GM19397 (cell line): ENCODE measurements at regions not wholly inside any gene's neighbourhood (a gene's known extent, or its start where the extent isn't known, plus 50 kb on each side); places are given as distances from the start of the nearest gene placed in this dataset.

Source experiments
- ATAC-seq: cut with Tn5 transposase; IDR thresholded peaks from one replicate; pipeline ENCODE4 v1.9.1; 2021; ENCODE audit warnings: mild to moderate bottlenecking, moderate library complexity; ENCODE audit not compliant: unreplicated experiment

- no peak for ATAC-seq
Measured at GRCh38 chr9:120294003-120294402, 286.0 kb downstream of the CDK5RAP2 start.

- no peak for ATAC-seq
Measured at GRCh38 chr9:120292606-120293005, 287.4 kb downstream of the CDK5RAP2 start.

- no peak for ATAC-seq
Measured at GRCh38 chr9:120291050-120291449, 288.9 kb downstream of the CDK5RAP2 start.

DNA sequence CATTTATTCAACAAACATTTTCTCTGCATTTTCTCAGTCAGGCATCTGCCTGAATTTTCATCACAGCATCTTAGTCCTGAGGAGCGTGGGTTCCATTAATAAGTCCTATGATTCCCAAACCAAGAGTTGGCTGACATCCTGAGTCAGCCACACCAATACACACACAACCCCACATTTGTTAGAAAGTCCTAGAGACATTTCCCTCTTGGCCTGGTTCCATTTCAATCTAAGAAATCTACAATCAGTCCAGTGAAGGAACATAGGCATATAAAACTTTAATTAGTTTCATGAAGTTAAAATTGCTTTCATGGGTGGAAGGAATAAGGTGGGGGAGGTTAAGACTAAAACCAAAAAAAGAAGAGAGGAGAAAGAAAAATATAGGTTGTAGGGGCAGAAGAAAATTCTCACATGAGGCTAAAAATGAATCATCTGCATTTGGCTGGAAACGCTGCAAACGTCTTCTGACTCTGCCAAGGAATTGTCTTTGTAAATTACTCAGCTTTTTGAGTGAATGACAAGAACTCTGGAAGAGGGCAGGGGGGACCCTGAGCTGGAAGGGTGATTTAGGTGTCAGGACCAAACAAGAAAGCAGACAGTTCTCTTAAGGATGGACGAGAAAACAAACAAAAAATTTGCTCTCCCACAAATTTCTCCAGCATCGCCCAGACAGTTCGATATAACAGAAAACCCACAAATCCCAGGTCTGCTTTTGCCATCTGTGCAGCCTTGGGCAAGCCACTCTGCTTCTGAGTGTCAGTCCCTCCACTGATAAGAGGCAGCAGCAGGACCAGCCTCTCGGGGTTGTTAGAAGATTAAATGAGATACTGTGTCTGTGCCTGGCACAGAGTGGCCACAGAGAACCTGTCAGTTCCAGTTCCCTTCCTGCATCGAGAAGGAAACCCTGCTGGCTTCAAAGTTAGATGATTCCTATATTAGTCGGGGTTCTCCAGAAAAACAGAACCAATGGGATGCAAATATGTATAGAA, 289.7 kb downstream of the CDK5RAP2 start:
- no peak for ATAC-seq

DNA sequence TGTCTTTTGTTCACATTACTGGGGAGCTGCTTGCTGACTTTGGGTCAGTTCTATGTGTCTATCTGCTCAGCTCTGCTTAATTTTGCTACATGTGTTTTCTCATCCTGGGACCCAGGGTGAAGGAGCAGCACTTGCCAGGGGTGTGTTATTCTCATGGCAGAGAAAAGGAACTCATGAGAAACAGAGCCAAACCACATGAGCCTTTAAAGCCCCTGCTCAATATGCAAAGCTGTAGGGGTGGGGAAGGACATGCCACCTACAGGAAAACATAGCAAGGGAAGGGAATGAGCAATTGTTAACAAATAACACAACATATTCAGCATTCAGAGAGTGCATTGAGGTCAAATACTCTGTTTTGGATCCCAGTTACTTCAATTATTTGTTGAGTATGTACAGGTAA, 290.9 kb downstream of the CDK5RAP2 start:
- ATAC-seq = no peak

DNA sequence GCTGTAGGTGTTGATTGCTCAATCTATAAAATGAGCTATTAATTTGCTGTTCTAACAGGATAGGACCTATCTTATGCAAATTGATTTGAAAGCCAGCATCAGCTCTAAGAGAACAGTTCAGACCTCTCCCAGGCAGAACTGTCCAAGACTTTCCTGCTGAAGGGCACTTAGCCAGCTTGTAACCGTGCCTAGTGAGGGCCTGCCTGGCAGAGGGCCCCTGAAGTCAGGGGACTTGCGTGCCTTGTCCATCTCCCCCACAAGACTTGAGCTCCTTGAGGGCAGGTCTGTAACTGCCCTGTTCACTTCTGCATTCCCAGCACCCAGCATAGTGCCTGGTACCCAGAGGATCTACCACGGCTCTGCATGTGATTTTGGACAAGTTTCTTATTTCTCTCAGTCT, 293.4 kb downstream of the CDK5RAP2 start:
- no peak for ATAC-seq

GRCh38 chr9:120284821-120285220, 295.1 kb downstream of the CDK5RAP2 start:
- ATAC-seq = no peak

DNA sequence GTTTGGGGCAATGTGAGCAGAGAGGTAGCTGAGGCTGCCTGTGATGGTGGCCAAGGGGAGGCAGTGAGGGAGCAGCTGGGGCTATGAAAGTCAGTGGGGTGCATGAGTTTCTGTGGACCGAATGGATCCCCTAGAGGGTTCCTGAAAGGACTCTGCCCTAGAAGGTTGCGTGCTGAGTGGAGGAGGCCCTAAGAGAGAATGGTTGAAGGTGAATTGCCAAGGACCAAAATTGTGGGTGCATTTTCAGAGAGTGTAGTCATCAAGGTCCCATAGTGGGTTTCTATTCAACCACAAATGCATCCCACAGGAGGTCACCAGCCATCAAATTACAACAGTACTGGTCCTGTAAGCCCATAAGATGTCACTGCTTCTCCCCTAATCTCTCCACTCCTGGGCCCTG, 298.3 kb downstream of the CDK5RAP2 start:
- no peak for ATAC-seq

- ATAC-seq = no peak
Measured at GRCh38 chr9:120267929-120268328, 312.0 kb downstream of the CDK5RAP2 start.

GRCh38 chr9:120265791-120266190, 314.2 kb downstream of the CDK5RAP2 start:
- no peak for ATAC-seq

DNA sequence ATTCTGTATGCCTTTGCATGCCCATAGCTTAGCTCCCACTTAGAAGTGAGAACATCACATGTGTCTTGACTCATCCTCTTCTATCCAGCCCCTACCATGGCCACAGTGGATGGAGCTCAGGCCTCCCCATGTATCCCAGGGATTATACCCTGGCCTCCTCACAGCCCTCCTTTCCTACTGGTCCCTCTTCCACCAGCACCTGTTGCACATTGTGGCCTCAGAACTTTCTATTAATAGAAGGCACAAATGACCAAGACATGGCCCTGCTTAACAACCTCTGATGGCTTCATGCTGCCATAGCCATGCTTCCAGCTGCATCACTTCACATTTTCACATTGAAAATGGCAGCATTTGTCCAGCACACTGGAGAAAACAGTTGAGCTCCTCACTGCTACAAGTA, 315.4 kb downstream of the CDK5RAP2 start:
- no peak for ATAC-seq

DNA sequence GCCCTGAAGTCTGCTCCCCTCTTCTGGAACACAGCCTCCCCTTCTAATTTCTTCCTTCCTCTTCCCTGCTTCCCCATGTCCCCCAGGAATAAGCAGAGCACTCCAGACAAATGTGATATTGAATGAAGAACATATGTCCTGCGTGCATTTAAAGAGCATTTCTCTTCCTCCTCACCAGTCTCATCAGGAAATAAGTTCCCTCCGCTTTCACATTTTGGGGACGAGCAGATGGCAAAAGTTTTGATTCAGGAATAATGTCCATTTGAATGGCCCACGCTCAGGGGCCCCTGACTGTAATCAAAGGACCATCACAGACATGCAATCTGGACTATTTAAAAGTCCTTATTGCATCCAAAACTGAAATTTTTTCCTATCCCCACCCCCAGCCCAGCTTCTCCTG, 316.1 kb downstream of the CDK5RAP2 start:
- no peak for ATAC-seq

DNA sequence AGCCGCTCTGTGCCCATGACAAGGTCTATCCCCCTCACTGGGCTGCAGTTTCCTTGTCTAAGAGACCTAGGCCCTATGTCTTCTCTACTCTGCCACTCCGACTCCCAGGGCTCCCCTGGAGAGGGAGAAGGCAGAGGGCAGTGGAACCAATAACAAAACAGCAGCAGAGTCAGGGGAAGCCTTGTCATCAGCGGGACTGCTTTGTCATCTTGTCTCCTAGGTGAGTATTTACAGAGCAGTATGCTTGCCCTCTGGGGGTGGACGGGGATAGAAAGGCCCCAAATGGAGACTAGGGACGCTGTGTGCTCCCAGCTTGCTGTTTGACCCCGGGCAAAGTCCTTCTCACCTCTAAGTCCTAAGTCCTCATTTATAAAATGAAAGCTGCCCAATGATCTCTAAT, 318.5 kb downstream of the CDK5RAP2 start:
- no peak for ATAC-seq

DNA sequence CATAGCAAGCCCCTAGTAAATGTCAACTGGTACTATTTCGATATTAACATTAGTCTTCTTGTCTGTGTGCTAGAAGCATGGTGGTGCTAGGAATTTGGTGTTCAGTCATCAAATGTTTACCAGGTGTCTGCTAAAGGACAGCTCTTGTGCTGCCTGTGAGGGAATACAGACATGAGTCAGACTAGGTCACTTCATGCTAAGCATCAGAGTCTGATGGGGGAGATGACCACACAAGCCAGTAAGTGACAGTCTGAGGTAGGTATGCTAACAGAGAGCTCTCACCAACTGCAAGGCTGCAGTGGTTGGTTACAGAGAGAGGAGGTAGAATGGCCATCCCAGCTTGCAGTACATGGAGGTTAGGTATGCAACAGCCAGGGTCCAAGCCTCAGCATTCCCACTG, 320.9 kb downstream of the CDK5RAP2 start:
- no peak for ATAC-seq

DNA sequence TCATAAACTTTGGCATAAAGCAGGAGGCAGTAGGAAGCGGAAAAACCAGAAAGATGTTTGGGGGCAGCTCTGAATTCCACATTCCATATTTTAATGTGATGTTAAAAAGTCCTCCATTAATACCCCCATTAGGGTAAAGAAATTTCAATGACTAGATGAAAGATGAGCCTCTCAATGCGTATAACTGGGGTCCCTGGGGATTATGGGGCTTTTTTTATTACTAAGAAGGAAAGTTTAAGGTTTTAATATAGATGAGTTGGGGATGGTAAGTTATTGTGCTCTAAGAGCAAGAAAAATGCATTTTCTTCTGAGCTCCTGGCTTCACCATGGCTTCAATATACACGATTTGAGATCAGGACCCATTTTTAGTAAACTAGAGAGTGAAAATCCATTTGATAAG, 321.9 kb downstream of the CDK5RAP2 start:
- ATAC-seq = no peak

DNA sequence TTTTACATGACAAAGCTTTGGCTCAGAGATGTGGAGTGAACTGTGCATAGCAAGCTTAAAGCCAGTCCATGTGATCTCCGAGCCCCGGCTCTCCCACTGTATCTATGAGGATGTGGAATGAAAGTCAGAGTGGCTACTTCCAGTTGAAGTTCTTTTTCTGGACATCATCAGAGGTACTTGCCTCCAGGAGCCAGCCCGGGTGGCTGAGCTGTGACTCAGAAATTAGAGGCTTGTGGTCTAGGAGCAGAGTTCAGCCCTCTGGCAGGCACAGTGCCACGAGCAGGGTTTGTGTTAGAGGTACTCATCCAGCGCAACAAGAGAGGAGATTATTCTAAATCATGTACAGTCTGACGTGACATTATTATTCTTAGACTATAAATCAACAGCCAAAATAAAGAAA, 322.5 kb downstream of the CDK5RAP2 start:
- no peak for ATAC-seq

GRCh38 chr9:120256146-120256545, 323.8 kb downstream of the CDK5RAP2 start:
- no peak for ATAC-seq

- no peak for ATAC-seq
Measured at GRCh38 chr9:120252248-120252647, 327.7 kb downstream of the CDK5RAP2 start.

GRCh38 chr9:120242116-120242811, 337.7 kb downstream of the CDK5RAP2 start:
- no peak for ATAC-seq

DNA sequence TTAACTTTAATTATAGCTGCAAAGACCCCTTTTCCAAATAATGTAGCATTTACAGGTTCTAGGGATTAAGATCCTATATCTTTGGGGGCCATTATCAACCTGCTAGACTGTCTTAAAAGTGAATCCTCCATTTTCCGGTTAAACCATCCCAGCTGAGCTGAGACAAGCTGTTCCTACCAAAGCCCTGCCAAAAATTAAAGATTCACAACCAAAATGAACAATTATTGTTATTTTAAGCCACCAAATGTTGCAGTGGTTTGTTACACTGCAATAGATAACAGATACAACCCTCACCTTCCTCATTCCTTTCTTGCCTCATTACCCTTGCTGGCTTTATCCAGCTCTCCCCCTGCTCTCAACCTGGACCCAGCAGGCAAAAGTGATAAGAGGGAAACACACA, 343.4 kb downstream of the CDK5RAP2 start:
- ATAC-seq = no peak

- no peak for ATAC-seq
Measured at GRCh38 chr9:120235081-120235480, 344.9 kb downstream of the CDK5RAP2 start.

DNA sequence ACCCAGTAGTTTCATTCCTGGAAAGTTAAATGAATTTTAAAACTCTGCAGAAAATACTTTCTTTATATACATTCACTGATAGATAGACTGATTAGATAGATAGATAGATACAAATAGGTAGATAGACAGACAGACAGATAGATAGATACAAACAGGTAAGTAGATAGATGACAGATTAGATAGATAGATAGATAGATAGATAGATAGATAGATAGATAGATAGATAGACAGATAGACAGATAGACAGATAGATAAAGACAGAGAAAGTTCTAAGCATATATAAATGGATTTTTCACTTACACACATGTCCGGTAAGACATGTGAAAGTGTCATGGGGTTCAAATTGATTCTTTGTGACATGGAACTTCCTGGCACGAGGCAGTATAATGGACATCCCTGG, 349.7 kb downstream of the CDK5RAP2 start:
- no peak for ATAC-seq
